HUES6 (cell line): ENCODE measurements at regions not wholly inside any gene's neighbourhood (a gene's known extent, or its start where the extent isn't known, plus 50 kb on each side); places are given as distances from the start of the nearest gene placed in this dataset.

Experiments used
- H3K27ac ChIP-seq: 2 replicates; pipeline ENCODE4 v1.7.0; 2013; ENCODE audit warnings: low read depth, mild to moderate bottlenecking, low read length, inconsistent platforms
- H3K27me3 ChIP-seq: 2 replicates; pipeline ENCODE4 v1.6.1; 2013; ENCODE audit warnings: low read length; ENCODE audit not compliant: control insufficient read depth, insufficient read depth
- H3K36me3 ChIP-seq: 2 replicates; pipeline ENCODE4 v1.6.1; 2013; ENCODE audit warnings: low read length; ENCODE audit not compliant: control insufficient read depth, insufficient read depth
- H3K4me1 ChIP-seq: 2 replicates; pipeline ENCODE4 v1.6.1; 2013; ENCODE audit warnings: low read length; ENCODE audit not compliant: control insufficient read depth, insufficient read depth
- H3K4me3 ChIP-seq: 2 replicates; pipeline ENCODE4 v1.5.1; 2013; ENCODE audit warnings: low read depth, low read length
- H3K9ac ChIP-seq: one replicate; pipeline ENCODE4 v1.6.1; 2013; ENCODE audit warnings: mild to moderate bottlenecking, low read length
- H3K9me3 ChIP-seq: 2 replicates; pipeline ENCODE4 v1.6.1; 2013; ENCODE audit warnings: low read depth, low read length; ENCODE audit not compliant: control insufficient read depth, insufficient read depth

GRCh38 chr20:60751826-60752225 lies 500.2 kb upstream of the CDH4 start:
- H3K4me1 ChIP-seq = peaks cover 26% of the 10 kb centered on the region
- no peak overlapping the region for H3K9ac ChIP-seq
- no peak overlapping the region for H3K27ac ChIP-seq
- peaks cover 12% of the 10 kb centered on the region for H3K9me3 ChIP-seq
- no peaks in the 10 kb centered on the region for H3K36me3 ChIP-seq
- H3K4me3 ChIP-seq = no peak overlapping the region
- H3K27me3 ChIP-seq = no peaks in the 10 kb centered on the region; the same call in 1 of the 2 replicates

- Histone ChIP-seq H3K27ac (no peak overlapping the region), H3K36me3 (no peaks in the 10 kb centered on the region), H3K4me3 (no peak overlapping the region), H3K27me3 (no peaks in the 10 kb centered on the region; the same call in 1 of the 2 replicates), H3K9ac (no peak overlapping the region), H3K4me1 (peaks cover 26% of the 10 kb centered on the region), H3K9me3 (peaks cover 12% of the 10 kb centered on the region)
Measured at GRCh38 chr20:60752741-60753420, 499.2 kb upstream of the CDH4 start.

- Histone ChIP-seq H3K4me1 (peaks cover 26% of the 10 kb centered on the region), H3K9me3 (peaks cover 3% of the 10 kb centered on the region), H3K27ac (no peak overlapping the region), H3K4me3 (no peak overlapping the region), H3K9ac (no peak overlapping the region), H3K27me3 (no peaks in the 10 kb centered on the region; the same call in 1 of the 2 replicates), H3K36me3 (no peaks in the 10 kb centered on the region)
Measured at GRCh38 chr20:60754856-60755255, 497.2 kb upstream of the CDH4 start.

GRCh38 chr20:60759651-60760050 lies 492.4 kb upstream of the CDH4 start:
- Histone ChIP-seq H3K27me3 (no peaks in the 10 kb centered on the region), H3K4me1 (no peaks in the 10 kb centered on the region), H3K27ac (no peak overlapping the region), H3K36me3 (no peaks in the 10 kb centered on the region), H3K9me3 (no peaks in the 10 kb centered on the region), H3K4me3 (no peak overlapping the region), H3K9ac (no peak overlapping the region)

- no peaks in the 10 kb centered on the region for H3K36me3 ChIP-seq
- H3K9me3 ChIP-seq = no peaks in the 10 kb centered on the region
- no peaks in the 10 kb centered on the region for H3K27me3 ChIP-seq
- H3K4me1 ChIP-seq = no peaks in the 10 kb centered on the region
- no peak overlapping the region for H3K27ac ChIP-seq
- no peak overlapping the region for H3K4me3 ChIP-seq
- H3K9ac ChIP-seq = no peak overlapping the region
Measured at GRCh38 chr20:60760256-60761000, 491.6 kb upstream of the CDH4 start.

- Histone ChIP-seq H3K9me3 (no peaks in the 10 kb centered on the region), H3K27me3 (no peaks in the 10 kb centered on the region), H3K36me3 (no peaks in the 10 kb centered on the region), H3K4me3 (no peak overlapping the region), H3K9ac (no peak overlapping the region), H3K27ac (no peak overlapping the region), H3K4me1 (no peaks in the 10 kb centered on the region)
Measured at GRCh38 chr20:60761056-60761455, 491.0 kb upstream of the CDH4 start.

GRCh38 chr20:60762386-60762785 lies 489.7 kb upstream of the CDH4 start:
- H3K9ac ChIP-seq = no peak overlapping the region
- no peaks in the 10 kb centered on the region for H3K27me3 ChIP-seq
- H3K27ac ChIP-seq = no peak overlapping the region
- H3K9me3 ChIP-seq = no peaks in the 10 kb centered on the region
- no peaks in the 10 kb centered on the region for H3K36me3 ChIP-seq
- no peak overlapping the region for H3K4me3 ChIP-seq
- no peaks in the 10 kb centered on the region for H3K4me1 ChIP-seq

- Histone ChIP-seq H3K4me3 (no peak overlapping the region), H3K9me3 (no peaks in the 10 kb centered on the region), H3K36me3 (no peaks in the 10 kb centered on the region), H3K9ac (no peak overlapping the region), H3K27ac (no peak overlapping the region), H3K4me1 (no peaks in the 10 kb centered on the region), H3K27me3 (no peaks in the 10 kb centered on the region)
Measured at GRCh38 chr20:60764328-60764727, 487.7 kb upstream of the CDH4 start.

GRCh38 chr20:60764771-60765170 lies 487.3 kb upstream of the CDH4 start:
- Histone ChIP-seq H3K4me1 (no peaks in the 10 kb centered on the region), H3K9ac (no peak overlapping the region), H3K36me3 (no peaks in the 10 kb centered on the region), H3K27ac (no peak overlapping the region), H3K9me3 (no peaks in the 10 kb centered on the region), H3K4me3 (no peak overlapping the region), H3K27me3 (no peaks in the 10 kb centered on the region)

- Histone ChIP-seq H3K36me3 (no peaks in the 10 kb centered on the region), H3K4me1 (no peaks in the 10 kb centered on the region), H3K9me3 (no peaks in the 10 kb centered on the region), H3K9ac (no peak overlapping the region), H3K27ac (no peak overlapping the region), H3K4me3 (no peak overlapping the region), H3K27me3 (no peaks in the 10 kb centered on the region)
Measured at GRCh38 chr20:60765821-60766403, 486.1 kb upstream of the CDH4 start.

GRCh38 chr20:60768216-60768615 lies 483.8 kb upstream of the CDH4 start:
- Histone ChIP-seq H3K27ac (no peak overlapping the region), H3K27me3 (no peaks in the 10 kb centered on the region), H3K4me1 (peaks cover 3% of the 10 kb centered on the region; the same call in 1 of the 2 replicates), H3K36me3 (no peaks in the 10 kb centered on the region), H3K9me3 (no peaks in the 10 kb centered on the region), H3K4me3 (no peak overlapping the region), H3K9ac (no peak overlapping the region)
